Natural killer cell (primary cell): ENCODE measurements at regions not wholly inside any gene's neighbourhood (a gene's known extent, or its start where the extent isn't known, plus 50 kb on each side); places are given as distances from the start of the nearest gene placed in this dataset.

Experiments
- ATAC-seq, 3 donors: fragments of 150-1000 bp in 2 of 3; fragments of 200-7000 bp in 1 of 3; cut with Tn5 transposase; 1 replicate in 1 of 3; 2 replicates in 2 of 3; pipeline ENCODE4 v1.10.0; 2021; ENCODE audit warnings: mild to moderate bottlenecking in 2 of 3, moderate library complexity in 2 of 3
- DNase-seq, 2 donors: peaks; one replicate each; pipeline versions ENCODE4 v3.0.0 to v3.0.0-alpha.2; 2013 to 2021; ENCODE audit warnings: mixed read lengths in 1 of 2
- H3K27ac ChIP-seq: one replicate; pipeline ENCODE4 v1.5.1; 2013; ENCODE audit warnings: mild to moderate bottlenecking, low read length
- H3K27me3 ChIP-seq: one replicate; pipeline ENCODE4 v1.6.1; 2013; ENCODE audit warnings: low read length; ENCODE audit not compliant: control insufficient read depth, insufficient read depth
- H3K36me3 ChIP-seq: one replicate; pipeline ENCODE4 v1.6.1; 2013; ENCODE audit warnings: low read length; ENCODE audit not compliant: control insufficient read depth, insufficient read depth
- H3K4me1 ChIP-seq: one replicate; pipeline ENCODE4 v1.6.1; 2013; ENCODE audit warnings: low read length; ENCODE audit not compliant: control insufficient read depth, insufficient read depth
- H3K4me3 ChIP-seq: one replicate; pipeline ENCODE4 v1.5.1; 2013; ENCODE audit warnings: low read length
- H3K9me3 ChIP-seq: one replicate; pipeline ENCODE4 v1.6.1; 2013; ENCODE audit warnings: low read length; ENCODE audit not compliant: control insufficient read depth, insufficient read depth
- H3K27ac Mint-ChIP-seq, 2 donors: one replicate each; pipeline ENCODE4 v1.8.0; 2022; ENCODE audit warnings: mild to moderate bottlenecking in 2 of 2, mixed read lengths in 2 of 2, moderate library complexity in 1 of 2
- H3K27me3 Mint-ChIP-seq, 2 donors: one replicate each; pipeline ENCODE4 v1.8.0; 2022; ENCODE audit warnings: low read depth in 2 of 2, mixed read lengths in 2 of 2
- H3K36me3 Mint-ChIP-seq: one replicate; pipeline ENCODE4 v1.8.0; 2022; ENCODE audit warnings: mixed read lengths
- H3K4me1 Mint-ChIP-seq, 2 donors: one replicate each; pipeline ENCODE4 v1.8.0; 2022; ENCODE audit warnings: mixed read lengths in 2 of 2
- H3K4me3 Mint-ChIP-seq: one replicate; pipeline ENCODE4 v1.8.0; 2022; ENCODE audit warnings: mild to moderate bottlenecking, moderate library complexity, mixed read lengths
- H3K9me3 Mint-ChIP-seq, 2 donors: one replicate each; pipeline ENCODE4 v1.8.0; 2022; ENCODE audit warnings: mixed read lengths in 2 of 2
- WGBS: methylation state at CpG from one replicate; pipeline ENCODE4 v1.1.7; 2013; ENCODE audit warnings: missing lambda C conversion rate; ENCODE audit not compliant: insufficient coverage; 5-methylcytosine and 5-hydroxymethylcytosine counted together
- intact Hi-C: fragments of 100-400 bp; cut with micrococcal nuclease; formaldehyde crosslinking; loops from one replicate; pipeline ENCODE4 v1.14.2; 2022
- TF ChIP-seq, protein P1 (sequence below): fragments of 200-600 bp; IDR thresholded peaks from one replicate; pipeline ENCODE4 v1.8.0; 2022; ENCODE audit warnings: antibody characterized with exemption

DNA sequence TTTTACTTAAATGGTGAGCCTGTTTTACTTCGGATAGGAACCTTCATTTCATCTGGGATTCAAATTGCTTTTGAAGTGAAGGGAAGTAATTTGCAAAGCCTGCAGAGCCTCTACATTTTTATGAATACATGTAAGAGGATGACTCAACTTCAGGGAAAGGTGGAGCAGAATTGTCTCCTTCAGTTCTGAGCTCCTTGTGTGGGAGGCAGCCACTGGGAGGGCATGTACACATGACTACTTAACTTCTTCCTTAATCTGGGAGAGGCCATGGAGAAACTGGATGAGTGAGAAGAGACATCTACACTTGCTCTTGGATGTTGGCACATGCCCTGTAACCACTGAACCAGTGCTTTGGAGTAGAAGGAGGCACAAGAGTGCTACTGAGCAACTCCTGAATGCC is 145.1 kb upstream of the NRSN1 start:
- intact Hi-C loops = no loop called here

DNA sequence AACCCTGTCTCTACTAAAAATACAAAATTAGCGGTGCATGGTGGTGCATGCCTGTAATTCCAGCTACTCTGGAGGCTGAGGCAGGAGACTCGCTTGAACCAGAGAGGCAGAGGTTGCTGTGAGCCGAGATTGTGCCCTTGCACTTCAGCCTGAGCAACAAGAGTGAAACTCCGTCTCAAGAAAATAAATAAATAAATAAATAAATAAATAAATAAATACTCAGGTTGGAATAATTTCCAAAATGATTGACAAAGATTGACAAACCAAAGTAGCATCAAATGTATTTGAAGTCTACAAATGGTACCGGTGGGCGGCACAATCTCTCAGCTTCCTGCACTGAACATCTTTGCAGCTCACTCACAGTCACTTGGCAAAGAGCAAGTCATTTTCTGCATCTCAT is 144.1 kb upstream of the NRSN1 start:
- no peak for DNase-seq
- H3K27me3 ChIP-seq = no peaks in the 10 kb centered on the region
- no peaks in the 10 kb centered on the region for H3K36me3 ChIP-seq
- Mint-ChIP-seq H3K4me1 (no peaks in the 10 kb centered on the region), H3K36me3 (no peaks in the 10 kb centered on the region), H3K27me3 (no peaks in the 10 kb centered on the region), H3K4me3 (no peak overlapping the region), H3K27ac (no peak overlapping the region), H3K9me3 (peaks cover 3 to 5% of the 10 kb centered on the region in 2 donors)
- no peak overlapping the region for H3K4me3 ChIP-seq
- no peak for ATAC-seq
- no peaks in the 10 kb centered on the region for H3K9me3 ChIP-seq
- 82% methylated on average over 4 of the region's 6 CpGs for WGBS
- TF ChIP-seq, protein P1, sequence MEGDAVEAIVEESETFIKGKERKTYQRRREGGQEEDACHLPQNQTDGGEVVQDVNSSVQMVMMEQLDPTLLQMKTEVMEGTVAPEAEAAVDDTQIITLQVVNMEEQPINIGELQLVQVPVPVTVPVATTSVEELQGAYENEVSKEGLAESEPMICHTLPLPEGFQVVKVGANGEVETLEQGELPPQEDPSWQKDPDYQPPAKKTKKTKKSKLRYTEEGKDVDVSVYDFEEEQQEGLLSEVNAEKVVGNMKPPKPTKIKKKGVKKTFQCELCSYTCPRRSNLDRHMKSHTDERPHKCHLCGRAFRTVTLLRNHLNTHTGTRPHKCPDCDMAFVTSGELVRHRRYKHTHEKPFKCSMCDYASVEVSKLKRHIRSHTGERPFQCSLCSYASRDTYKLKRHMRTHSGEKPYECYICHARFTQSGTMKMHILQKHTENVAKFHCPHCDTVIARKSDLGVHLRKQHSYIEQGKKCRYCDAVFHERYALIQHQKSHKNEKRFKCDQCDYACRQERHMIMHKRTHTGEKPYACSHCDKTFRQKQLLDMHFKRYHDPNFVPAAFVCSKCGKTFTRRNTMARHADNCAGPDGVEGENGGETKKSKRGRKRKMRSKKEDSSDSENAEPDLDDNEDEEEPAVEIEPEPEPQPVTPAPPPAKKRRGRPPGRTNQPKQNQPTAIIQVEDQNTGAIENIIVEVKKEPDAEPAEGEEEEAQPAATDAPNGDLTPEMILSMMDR = no peak
- intact Hi-C loops = no loop called here
- H3K27ac ChIP-seq = no peak overlapping the region
- H3K4me1 ChIP-seq = no peaks in the 10 kb centered on the region

More for the DNA sequence above, 145.1 kb upstream of the NRSN1 start:
- Histone ChIP-seq H3K9me3 (no peaks in the 10 kb centered on the region), H3K4me3 (no peak overlapping the region), H3K27me3 (no peaks in the 10 kb centered on the region), H3K27ac (no peak overlapping the region), H3K36me3 (no peaks in the 10 kb centered on the region), H3K4me1 (no peaks in the 10 kb centered on the region)
- Mint-ChIP-seq H3K27ac (no peak overlapping the region), H3K9me3 (peaks cover 3 to 5% of the 10 kb centered on the region in 2 donors), H3K36me3 (no peaks in the 10 kb centered on the region), H3K4me3 (no peak overlapping the region), H3K27me3 (no peaks in the 10 kb centered on the region), H3K4me1 (no peaks in the 10 kb centered on the region)
- TF ChIP-seq, protein P1 = no peak
- no peak for DNase-seq
- ATAC-seq = no peak
- WGBS = 88% methylated on average over 1 of the region's 1 CpG

DNA sequence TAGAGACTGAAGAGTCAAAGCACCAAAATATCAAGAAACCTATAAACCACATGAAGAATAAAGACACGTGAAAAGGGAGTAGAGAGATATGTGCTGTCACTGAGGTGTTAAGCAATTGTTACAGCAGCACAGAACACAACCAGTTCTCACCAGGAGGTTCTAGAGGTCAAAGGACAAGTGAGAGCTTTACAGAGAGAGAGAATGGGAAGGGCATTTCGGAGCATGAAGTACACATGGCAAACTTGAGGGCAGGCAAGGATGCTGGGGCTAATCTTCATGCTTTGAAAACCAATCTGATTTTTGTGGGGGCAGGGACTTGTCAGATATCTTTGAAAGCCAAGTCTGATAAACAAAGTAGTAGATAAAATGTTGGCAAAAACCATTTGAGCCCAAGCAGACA is 142.3 kb upstream of the NRSN1 start:
- Mint-ChIP-seq H3K36me3 (no peaks in the 10 kb centered on the region), H3K4me1 (no peaks in the 10 kb centered on the region), H3K9me3 (peaks cover 3 to 4% of the 10 kb centered on the region in 2 donors), H3K27ac (no peak overlapping the region), H3K27me3 (no peaks in the 10 kb centered on the region), H3K4me3 (no peak overlapping the region)
- no peaks in the 10 kb centered on the region for H3K27me3 ChIP-seq
- WGBS = 68% methylated on average over 1 of the region's 2 CpGs
- no peaks in the 10 kb centered on the region for H3K36me3 ChIP-seq
- H3K27ac ChIP-seq = no peak overlapping the region
- H3K4me3 ChIP-seq = no peak overlapping the region
- no peaks in the 10 kb centered on the region for H3K9me3 ChIP-seq
- TF ChIP-seq, protein P1 = no peak
- ATAC-seq = no peak
- intact Hi-C loops = no loop called here
- H3K4me1 ChIP-seq = no peaks in the 10 kb centered on the region
- no peak for DNase-seq

DNA sequence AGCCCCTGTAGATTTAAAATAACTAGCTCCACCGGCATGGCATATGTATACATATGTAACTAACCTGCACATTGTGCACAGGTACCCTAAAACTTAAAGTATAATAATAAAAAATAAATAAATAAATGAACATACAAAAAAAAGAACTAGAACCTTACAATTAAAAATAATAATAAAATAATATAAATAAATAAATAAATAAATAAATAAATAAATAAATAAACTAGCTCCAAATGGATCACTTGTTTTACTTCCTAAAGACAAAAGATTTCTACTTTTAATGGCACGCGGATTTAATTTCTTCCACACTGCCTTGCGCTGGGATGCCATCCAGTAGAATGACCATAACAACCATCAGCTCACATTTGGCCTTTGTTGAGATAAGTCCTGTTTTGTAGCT is 141.0 kb upstream of the NRSN1 start:
- no peak overlapping the region for H3K4me3 ChIP-seq
- Mint-ChIP-seq H3K4me3 (no peak overlapping the region), H3K27me3 (no peaks in the 10 kb centered on the region), H3K27ac (no peak overlapping the region), H3K4me1 (no peaks in the 10 kb centered on the region), H3K9me3 (no peaks in the 10 kb centered on the region), H3K36me3 (no peaks in the 10 kb centered on the region)
- ATAC-seq = no peak
- H3K9me3 ChIP-seq = no peaks in the 10 kb centered on the region
- WGBS = 94% methylated on average over 4 of the region's 4 CpGs
- H3K36me3 ChIP-seq = no peaks in the 10 kb centered on the region
- intact Hi-C loops = no loop called here
- DNase-seq = no peak
- TF ChIP-seq, protein P1 = no peak
- no peak overlapping the region for H3K27ac ChIP-seq
- no peaks in the 10 kb centered on the region for H3K27me3 ChIP-seq
- H3K4me1 ChIP-seq = no peaks in the 10 kb centered on the region
